ENCODE measurements at regions not wholly inside any gene's neighbourhood (a gene's known extent, or its start where the extent isn't known, plus 50 kb on each side); places are given as distances from the start of the nearest gene placed in this dataset.

DNA sequence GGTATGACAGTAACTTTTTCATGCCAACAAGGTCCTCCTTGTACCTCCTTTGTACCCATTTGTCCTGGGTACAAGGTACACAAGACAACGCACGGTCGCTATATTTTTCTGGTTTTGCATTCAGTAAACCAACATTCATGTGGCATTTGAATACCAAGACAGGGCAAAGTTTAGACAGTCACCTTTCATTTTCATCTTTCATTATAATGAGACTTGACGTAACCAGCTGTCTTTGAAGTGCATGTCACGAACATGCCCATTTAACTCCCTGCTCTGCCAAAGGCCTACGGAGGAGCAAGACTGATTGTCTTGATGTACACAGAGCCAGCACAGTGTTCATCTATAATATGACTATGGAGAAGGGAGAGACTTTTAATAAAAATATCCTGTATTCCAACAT lies 91.0 kb downstream of the SETD4 start:
- TF ChIP-seq, protein P1, sequence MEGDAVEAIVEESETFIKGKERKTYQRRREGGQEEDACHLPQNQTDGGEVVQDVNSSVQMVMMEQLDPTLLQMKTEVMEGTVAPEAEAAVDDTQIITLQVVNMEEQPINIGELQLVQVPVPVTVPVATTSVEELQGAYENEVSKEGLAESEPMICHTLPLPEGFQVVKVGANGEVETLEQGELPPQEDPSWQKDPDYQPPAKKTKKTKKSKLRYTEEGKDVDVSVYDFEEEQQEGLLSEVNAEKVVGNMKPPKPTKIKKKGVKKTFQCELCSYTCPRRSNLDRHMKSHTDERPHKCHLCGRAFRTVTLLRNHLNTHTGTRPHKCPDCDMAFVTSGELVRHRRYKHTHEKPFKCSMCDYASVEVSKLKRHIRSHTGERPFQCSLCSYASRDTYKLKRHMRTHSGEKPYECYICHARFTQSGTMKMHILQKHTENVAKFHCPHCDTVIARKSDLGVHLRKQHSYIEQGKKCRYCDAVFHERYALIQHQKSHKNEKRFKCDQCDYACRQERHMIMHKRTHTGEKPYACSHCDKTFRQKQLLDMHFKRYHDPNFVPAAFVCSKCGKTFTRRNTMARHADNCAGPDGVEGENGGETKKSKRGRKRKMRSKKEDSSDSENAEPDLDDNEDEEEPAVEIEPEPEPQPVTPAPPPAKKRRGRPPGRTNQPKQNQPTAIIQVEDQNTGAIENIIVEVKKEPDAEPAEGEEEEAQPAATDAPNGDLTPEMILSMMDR (IDR thresholded peaks at IDR 0.05): no peak
- no peak for TF ChIP-seq POLR2A (IDR thresholded peaks at IDR 0.05)

All from heart left ventricle (tissue), 13 donors.